GM18909 (cell line): ENCODE measurements at regions not wholly inside any gene's neighbourhood (a gene's known extent, or its start where the extent isn't known, plus 50 kb on each side); places are given as distances from the start of the nearest gene placed in this dataset.
A peak's percentile ranks its signal among the peaks of the same experiment; 100 is the strongest.
"Not testable (repeated sequence)": the region's sequence is repeated elsewhere in the genome, so short reads cannot be mapped to it uniquely, and the experiment has no call there.

Experiments used
- ATAC-seq: cut with Tn5 transposase; IDR thresholded peaks from one replicate; pipeline ENCODE4 v1.9.1; 2021; ENCODE audit warnings: mild to moderate bottlenecking; ENCODE audit not compliant: unreplicated experiment, poor library complexity

DNA sequence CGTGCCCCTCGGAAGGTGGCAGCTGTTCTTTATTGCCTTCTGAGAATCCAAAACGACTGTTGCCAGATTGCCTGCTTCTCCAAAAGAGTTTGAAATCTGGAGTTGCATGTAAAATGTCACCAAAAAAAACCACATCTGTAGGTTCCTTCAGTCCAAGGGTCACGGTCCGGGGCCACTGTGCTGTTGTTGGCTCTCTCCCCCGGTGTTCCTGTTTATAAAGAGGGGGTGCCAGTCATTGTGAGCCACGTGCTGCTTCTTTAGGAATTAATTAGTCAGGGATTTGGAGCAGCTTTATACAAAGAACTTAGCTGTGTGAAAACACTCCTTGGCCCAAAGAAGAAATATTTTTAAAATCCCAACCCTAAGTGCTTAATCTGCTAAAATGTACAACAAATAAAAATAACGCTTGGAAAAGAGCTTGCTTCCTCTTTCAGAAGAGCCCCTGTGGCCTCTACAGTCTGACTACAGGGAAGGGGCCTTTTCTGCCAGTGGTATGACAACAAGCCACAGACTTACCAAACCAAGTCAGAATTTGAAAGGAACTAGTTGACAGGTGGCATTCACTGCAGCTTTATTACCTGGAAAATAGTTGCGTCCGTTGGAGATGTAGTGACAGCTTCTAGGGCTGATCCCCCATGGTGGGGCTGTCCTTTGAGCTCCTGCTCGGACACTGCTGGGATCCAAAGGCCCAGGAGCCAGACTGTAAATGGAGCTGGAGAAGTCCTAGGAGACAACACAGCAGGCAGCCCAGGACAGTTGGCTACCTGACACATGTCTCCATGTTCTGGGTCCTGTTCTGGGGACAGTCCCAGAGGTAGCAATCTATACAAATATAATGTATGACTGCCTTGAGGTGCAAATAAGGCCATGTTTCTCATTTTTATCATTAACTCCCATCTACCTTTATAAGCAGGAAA lies 84.5 kb upstream of the SLC1A4 start:
- ATAC-seq, result peak; percentile 51

- ATAC-seq, result peak; percentile 16
Observed at GRCh38 chr2:64905338-64906024, 83.7 kb upstream of the SLC1A4 start.

DNA sequence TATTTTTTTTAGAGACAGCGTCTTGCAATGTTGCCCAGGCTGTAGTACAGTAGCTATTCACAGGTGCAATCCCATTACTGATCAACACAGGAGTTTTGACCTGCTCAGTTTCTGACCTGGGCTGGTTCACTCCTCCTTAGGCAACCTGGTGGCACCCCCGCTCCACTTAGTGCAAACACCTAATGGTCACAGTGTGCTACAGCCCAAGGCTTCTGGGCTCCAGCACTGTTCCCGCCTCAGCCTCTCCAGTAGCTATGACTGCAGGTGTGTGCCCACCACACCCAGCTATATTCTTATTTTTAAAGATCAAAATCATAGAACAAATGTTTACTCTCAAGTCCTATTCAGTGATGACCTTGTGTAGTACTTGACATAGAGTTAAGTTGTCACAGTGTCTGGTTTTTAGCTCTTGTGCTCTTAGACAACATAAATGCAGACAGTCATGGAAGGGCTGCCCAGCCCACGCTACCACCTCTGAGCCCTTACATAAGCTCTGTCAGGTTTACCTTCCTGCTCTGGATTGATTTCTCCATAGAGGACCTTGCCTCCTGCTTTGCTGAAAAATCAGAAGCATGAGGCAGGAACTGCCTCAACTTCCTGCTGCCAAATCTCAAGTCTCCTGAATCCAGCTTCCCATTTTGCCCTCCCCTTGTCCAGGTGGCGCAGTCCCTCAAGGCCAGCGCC lies 82.2 kb upstream of the SLC1A4 start:
- no peak for ATAC-seq

- ATAC-seq, result no peak
Observed at GRCh38 chr2:64908406-64908805, 80.8 kb upstream of the SLC1A4 start.

DNA sequence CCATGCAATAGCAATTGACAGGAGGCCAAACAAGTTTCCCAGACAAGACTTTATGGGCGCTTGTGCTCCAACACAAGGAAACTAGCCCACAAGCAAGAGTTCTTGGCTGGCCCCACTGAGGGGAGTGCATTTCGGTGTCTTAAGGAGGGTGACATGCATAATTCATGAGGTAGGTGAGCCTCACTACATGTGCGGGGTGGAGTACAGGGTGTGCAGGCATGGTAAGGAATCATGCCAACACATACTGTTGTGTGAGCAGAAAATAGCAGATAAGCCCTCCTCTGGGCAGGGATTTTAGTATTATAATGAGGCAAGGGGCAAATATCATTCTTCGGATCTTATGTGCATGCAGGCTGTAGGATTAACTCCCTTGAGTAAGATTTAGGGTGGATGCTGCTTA lies 78.7 kb upstream of the SLC1A4 start:
- ATAC-seq, result no peak

- ATAC-seq, result no peak
Observed at GRCh38 chr2:64910972-64911433, 78.2 kb upstream of the SLC1A4 start.

GRCh38 chr2:64913357-64913869 lies 75.8 kb upstream of the SLC1A4 start:
- no peak for ATAC-seq

DNA sequence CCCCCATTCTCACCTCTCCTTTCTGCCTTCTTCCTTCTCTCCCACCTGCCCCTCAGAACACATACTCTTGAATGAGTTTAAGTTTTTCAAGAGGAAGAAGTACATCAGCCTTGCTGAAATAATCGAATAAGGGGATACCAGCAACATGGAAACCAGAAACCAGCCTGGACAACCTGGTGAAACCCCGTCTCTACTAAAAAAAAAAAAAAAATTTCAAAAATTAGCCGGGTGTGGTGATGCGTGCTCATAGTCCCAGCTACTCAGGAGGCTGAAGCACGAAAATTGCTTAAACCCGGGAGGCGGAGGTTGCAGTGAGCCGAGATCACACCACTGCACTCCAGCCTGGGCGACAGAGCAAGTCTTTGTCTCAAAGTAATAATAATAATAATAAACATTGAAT lies 75.0 kb upstream of the SLC1A4 start:
- no peak for ATAC-seq

- ATAC-seq, result peak; percentile 56
Observed at GRCh38 chr2:64914735-64915509, 74.3 kb upstream of the SLC1A4 start.

DNA sequence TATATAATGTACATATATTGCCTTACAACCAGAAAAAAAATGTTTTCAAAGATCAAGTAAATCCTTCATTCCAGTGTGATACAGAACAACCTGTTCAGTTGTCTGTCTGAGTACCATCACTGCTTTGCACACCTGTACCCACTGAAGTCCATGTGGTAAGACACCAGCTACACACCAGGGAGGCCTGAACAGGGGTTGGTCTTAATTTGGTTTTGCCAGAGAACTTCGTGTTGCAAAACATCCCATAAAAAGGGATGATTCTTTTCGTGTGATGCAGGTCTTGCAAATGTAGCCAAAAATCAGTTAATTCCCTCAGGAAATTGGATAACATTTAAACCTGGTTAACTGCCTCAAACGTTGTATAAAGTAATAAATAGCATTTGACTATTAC lies 73.7 kb upstream of the SLC1A4 start:
- no peak for ATAC-seq

GRCh38 chr2:64918220-64918886 lies 70.8 kb upstream of the SLC1A4 start:
- ATAC-seq, result no peak

DNA sequence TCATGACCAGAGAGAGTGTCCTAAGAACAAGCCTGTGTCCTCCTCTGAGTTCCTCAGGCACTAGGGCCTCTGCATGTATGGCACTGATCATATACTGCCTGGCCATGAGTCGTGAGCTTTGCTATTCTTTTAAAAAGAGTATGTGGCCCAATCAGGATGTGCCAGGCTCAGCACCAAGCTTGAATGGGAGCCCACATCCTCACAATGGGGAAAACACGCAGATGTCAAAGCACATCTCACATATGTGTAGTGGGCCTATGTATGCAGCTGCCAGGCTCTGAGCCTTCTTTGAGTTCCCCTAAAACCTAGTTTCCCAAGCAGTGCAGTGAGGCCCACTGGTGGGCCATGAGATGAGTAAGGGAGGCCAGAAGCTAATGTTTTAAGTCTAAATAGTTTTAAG lies 69.9 kb upstream of the SLC1A4 start:
- ATAC-seq, result no peak

DNA sequence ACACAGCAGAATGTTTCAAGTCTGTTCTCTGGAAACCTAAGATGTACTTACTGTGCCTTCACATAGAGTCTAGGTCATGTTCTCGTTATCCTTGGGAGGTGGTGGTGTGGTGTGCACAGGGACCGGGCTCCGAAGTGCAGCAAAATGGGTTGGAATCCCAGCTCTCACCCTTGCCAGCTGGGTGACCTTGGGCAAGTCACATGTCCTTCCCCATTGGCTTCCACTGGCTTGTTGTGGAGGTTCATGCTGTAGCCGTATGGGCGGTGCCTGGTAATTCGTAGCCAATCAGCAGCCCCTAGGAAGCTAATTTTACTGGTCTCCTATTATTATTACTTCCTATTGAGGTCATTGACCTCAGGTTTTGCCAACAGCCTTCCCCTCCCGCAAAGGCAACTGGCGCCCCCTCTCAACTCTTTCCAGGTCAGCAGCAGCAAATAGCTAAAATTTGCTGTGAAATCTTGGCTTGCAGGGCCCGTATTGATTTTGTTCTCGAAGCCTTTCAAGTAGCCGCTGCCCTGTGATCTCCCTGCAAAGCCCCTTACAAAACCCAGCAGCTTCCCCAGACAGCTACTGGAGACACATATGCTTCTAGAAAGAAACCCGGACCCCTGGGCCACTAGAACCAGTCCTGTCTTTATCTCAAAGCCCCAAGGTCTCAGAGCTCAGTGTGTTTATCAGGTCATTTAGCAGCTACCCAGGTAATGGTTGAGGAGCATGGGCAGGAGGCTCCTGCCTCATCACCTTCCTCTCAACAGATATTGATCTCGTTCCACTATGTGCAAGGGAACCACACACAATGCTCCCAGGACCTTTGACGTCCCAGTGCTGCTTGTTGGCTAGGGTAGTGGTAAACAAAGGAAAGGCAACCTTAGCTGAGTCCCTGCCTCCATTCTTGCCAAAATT lies 66.5 kb upstream of the SLC1A4 start:
- no peak for ATAC-seq

DNA sequence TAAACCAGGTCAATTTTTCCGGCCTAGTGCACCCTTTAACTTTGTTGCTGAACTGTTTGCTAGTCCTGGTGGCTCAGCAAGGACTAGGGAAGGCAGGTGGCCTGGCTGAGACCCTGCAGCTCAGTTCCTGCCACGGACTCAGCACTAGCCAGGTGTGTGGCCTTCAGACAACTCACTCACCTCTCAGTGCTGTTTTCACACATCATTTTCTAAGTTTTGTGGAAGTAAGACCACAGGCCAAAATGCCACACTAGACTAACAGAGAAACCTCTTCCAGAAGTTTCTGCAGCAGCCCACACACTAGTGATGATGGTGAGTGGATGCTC lies 65.9 kb upstream of the SLC1A4 start:
- no peak for ATAC-seq

DNA sequence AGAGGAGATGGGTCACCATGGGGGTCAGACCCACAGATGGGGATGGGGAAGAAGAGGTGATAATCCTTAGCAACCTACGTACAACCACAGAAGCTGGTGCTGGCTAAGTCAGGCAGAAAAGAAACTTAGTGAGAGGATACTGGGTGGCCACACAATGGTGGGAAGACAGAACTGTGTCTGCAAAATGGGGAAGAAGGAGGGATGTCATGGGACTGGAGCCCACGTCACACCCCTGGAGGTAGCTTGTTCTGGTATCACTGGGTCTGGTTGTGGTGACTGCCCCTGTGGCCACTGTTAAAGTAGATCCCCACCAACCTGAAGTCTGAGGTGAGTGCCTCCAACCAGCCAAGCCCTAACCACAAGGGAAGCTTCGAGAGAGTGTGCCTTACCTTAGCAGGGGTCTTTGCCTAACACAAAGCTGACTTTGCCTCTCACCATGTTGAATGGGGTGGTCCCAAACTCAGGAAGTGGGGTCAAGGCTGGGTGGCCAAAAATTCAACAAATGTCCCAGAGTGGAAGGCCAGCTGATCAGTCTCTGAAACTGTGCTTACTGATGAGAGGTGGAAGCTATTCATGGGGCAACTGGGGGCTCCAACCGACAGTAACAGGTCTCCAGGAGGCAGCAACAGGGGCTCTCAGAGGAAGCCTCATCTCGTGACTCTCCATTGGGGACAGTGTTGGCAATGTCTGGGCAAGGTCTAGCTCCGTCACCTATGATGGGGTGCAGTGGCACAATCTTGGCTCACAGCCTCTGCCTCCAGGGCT lies 64.8 kb upstream of the SLC1A4 start:
- ATAC-seq, result no peak

- ATAC-seq, result not testable (repeated sequence)
Observed at GRCh38 chr2:64925930-64926722, 63.1 kb upstream of the SLC1A4 start.

- ATAC-seq, result no peak
Observed at GRCh38 chr2:64928813-64929212, 60.4 kb upstream of the SLC1A4 start.
